Neural crest cell (in vitro differentiated cells): ENCODE measurements at regions not wholly inside any gene's neighbourhood (a gene's known extent, or its start where the extent isn't known, plus 50 kb on each side); places are given as distances from the start of the nearest gene placed in this dataset.

ENCODE experiments used
- DNase-seq: peaks from one replicate; pipeline ENCODE4 v3.0.0; 2021; ENCODE audit warnings: low read depth, mixed read lengths, low spot score
- H3K27ac Mint-ChIP-seq: one replicate; pipeline ENCODE4 v1.8.0; 2021; ENCODE audit warnings: mild to moderate bottlenecking, mixed read lengths; ENCODE audit not compliant: unreplicated experiment
- H3K27me3 Mint-ChIP-seq: 2 replicates; pipeline ENCODE4 v1.8.0; 2021; ENCODE audit warnings: low read depth, mild to moderate bottlenecking, mixed read lengths
- H3K36me3 Mint-ChIP-seq: 2 replicates; pipeline ENCODE4 v1.8.0; 2021; ENCODE audit warnings: low read depth, mild to moderate bottlenecking, mixed read lengths
- H3K4me1 Mint-ChIP-seq: 2 replicates; pipeline ENCODE4 v1.8.0; 2021; ENCODE audit warnings: mixed read lengths
- H3K4me3 Mint-ChIP-seq: one replicate; pipeline ENCODE4 v1.8.0; 2021; ENCODE audit warnings: mild to moderate bottlenecking, mixed read lengths
- H3K9me3 Mint-ChIP-seq: 2 replicates; pipeline ENCODE4 v1.8.0; 2021; ENCODE audit warnings: mixed read lengths
- CTCF ChIP-seq: fragments of 200-600 bp; sonication (generic); conservative IDR thresholded peaks from 2 replicates; pipeline ENCODE4 v1.5.0; 2021; ENCODE audit warnings: antibody characterized with exemption, mild to moderate bottlenecking

DNA sequence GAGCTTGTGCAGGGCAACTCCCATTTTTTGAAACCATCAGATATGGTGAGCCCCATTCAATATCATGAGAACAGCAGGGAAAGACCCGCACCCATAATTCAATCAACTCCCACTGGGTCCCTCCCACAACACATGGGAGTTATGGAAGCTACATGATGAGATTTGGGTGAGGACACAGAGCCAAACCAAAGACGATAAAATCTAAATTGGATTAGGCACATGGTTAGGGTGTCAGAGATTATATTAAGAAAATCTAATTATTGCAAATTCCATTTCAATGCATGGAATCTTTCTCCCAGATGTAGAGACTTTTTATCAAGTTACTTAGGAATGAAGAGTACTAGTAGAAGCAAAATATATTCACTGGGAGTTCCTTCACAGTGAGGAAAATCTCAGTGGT is 324.9 kb downstream of the JRKL start:
- H3K9me3 Mint-ChIP-seq = no peaks in the 10 kb centered on the region

GRCh38 chr11:96715208-96715607 is 325.4 kb downstream of the JRKL start:
- no peaks in the 10 kb centered on the region for H3K36me3 Mint-ChIP-seq

More for the DNA sequence above, 324.9 kb downstream of the JRKL start:
- Mint-ChIP-seq H3K27me3 (no peaks in the 10 kb centered on the region), H3K36me3 (no peaks in the 10 kb centered on the region), H3K4me3 (no peak overlapping the region), H3K4me1 (no peaks in the 10 kb centered on the region), H3K27ac (no peak overlapping the region)
- DNase-seq = no peak
- TF ChIP-seq CTCF = no peak

DNA sequence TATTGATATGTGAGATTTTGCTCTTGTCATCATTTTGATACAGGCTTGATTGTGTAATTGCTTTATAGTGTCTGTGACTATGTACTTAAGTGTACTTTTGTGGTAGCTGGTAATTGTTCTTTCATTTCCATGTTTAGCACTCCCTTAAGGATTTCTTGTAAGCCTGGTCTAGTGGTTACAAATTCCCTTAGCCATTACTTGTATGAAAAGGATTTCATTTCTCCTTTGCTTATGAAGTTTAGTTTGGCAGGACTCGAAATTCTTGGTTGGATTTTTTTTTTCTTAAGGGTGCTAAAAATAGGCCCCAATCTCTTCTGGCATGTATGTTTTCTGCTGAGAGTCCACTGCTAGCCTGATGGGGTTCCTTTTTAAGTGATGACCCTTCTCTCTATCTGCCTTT is 346.8 kb downstream of the JRKL start:
- no peak overlapping the region for H3K4me3 Mint-ChIP-seq
- H3K4me1 Mint-ChIP-seq = no peaks in the 10 kb centered on the region
- no peaks in the 10 kb centered on the region for H3K27me3 Mint-ChIP-seq
- no peak for TF ChIP-seq CTCF
- no peaks in the 10 kb centered on the region for H3K9me3 Mint-ChIP-seq
- no peak for DNase-seq
- H3K36me3 Mint-ChIP-seq = no peaks in the 10 kb centered on the region
- no peak overlapping the region for H3K27ac Mint-ChIP-seq

More at GRCh38 chr11:96715208-96715607, 325.4 kb downstream of the JRKL start:
- H3K4me3 Mint-ChIP-seq = no peak overlapping the region
- no peak for DNase-seq
- no peak for TF ChIP-seq CTCF
- no peak overlapping the region for H3K27ac Mint-ChIP-seq
- no peaks in the 10 kb centered on the region for H3K4me1 Mint-ChIP-seq
- H3K9me3 Mint-ChIP-seq = no peaks in the 10 kb centered on the region
- H3K27me3 Mint-ChIP-seq = no peaks in the 10 kb centered on the region

- no peak for TF ChIP-seq CTCF
- no peak for DNase-seq
- H3K4me1 Mint-ChIP-seq = no peaks in the 10 kb centered on the region
- H3K9me3 Mint-ChIP-seq = no peaks in the 10 kb centered on the region
- H3K36me3 Mint-ChIP-seq = no peaks in the 10 kb centered on the region
- H3K4me3 Mint-ChIP-seq = no peak overlapping the region
- no peak overlapping the region for H3K27ac Mint-ChIP-seq
- no peaks in the 10 kb centered on the region for H3K27me3 Mint-ChIP-seq
Measured at GRCh38 chr11:96738311-96738710, 348.5 kb downstream of the JRKL start.

GRCh38 chr11:96741068-96741467 is 351.3 kb downstream of the JRKL start:
- no peaks in the 10 kb centered on the region for H3K27me3 Mint-ChIP-seq
- H3K36me3 Mint-ChIP-seq = no peaks in the 10 kb centered on the region
- H3K27ac Mint-ChIP-seq = no peak overlapping the region
- no peak for TF ChIP-seq CTCF
- no peaks in the 10 kb centered on the region for H3K9me3 Mint-ChIP-seq
- no peak overlapping the region for H3K4me3 Mint-ChIP-seq
- no peaks in the 10 kb centered on the region for H3K4me1 Mint-ChIP-seq
- DNase-seq = no peak

GRCh38 chr11:96744697-96745096 is 354.9 kb downstream of the JRKL start:
- H3K9me3 Mint-ChIP-seq = no peaks in the 10 kb centered on the region
- H3K4me3 Mint-ChIP-seq = no peak overlapping the region
- DNase-seq = no peak
- H3K27me3 Mint-ChIP-seq = no peaks in the 10 kb centered on the region
- no peaks in the 10 kb centered on the region for H3K36me3 Mint-ChIP-seq
- H3K4me1 Mint-ChIP-seq = no peaks in the 10 kb centered on the region
- no peak for TF ChIP-seq CTCF
- no peak overlapping the region for H3K27ac Mint-ChIP-seq
